ENCODE measurements at regions not wholly inside any gene's neighbourhood (a gene's known extent, or its start where the extent isn't known, plus 50 kb on each side); places are given as distances from the start of the nearest gene placed in this dataset.
"Not testable (repeated sequence)": the region's sequence is repeated elsewhere in the genome, so short reads cannot be mapped to it uniquely, and the experiment has no call there.

DNA sequence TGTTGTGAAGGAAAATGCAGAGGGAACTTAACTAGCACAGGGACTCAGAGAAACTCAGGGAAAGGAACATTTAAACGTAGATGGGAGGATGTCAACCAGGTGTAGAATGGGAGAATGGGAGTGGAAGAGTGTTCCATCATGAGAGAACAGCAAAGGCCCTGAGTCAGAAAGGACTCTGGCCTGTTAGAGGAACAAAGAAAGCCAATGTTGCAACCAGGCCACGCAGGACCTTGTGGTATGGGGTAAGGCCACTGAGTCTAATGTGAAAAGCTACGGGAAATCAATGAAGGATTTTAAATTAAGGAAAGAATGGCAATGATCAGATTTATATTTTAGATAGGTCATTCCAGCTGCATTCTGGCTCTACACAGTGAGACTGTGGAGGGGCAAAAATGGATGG lies 163.9 kb upstream of the NBPF9 start:
- not testable (repeated sequence) for H3K9me3 Mint-ChIP-seq; ATAC-seq (ENCODE audit: low read depth)

DNA sequence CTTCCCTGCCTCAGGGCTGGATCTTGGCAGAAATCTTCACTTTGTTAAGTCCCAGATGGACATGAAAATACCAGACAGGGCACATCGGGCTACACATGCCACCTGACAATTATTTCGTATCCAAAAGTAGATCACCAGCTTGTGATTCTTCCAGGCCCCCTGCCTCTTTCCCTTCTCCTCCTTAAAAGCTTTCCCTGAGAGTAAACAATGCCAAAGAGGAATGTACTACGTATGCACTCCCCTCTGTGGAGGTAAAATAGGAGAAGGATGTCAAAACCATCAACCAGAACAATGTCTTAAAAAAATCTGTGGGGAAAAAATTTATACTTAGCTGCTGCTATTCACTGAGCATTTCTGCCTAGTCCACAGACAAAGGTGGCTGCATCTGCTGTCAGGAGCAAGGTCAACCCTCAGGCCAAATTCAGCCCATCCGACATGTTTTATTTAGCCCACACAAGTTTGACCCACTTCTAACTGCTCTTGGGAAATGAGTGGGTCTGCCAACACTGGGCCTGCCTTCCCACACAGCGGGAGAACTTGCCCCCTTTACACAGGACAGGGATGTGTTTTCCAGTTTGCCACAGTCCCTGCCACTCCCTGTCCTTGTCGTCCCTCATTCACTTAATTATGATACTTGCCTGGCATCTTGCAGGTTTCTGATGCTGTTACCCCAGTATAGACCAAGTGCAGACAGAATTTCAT lies 165.8 kb upstream of the NBPF9 start:
- H3K27ac Mint-ChIP-seq; DNase-seq; H3K9me3 Mint-ChIP-seq; H3K4me3 Mint-ChIP-seq; CTCF ChIA-PET; H3K27me3 Mint-ChIP-seq; H3K4me1 Mint-ChIP-seq; H3K36me3 Mint-ChIP-seq (ENCODE audit: low read depth); ATAC-seq (ENCODE audit: low read depth); intact Hi-C loops (cut with micrococcal nuclease); POLR2A ChIA-PET: not testable (repeated sequence)

More for the DNA sequence above, 163.9 kb upstream of the NBPF9 start:
- intact Hi-C loops (cut with micrococcal nuclease); CTCF ChIA-PET; H3K27ac Mint-ChIP-seq; POLR2A ChIA-PET; H3K36me3 Mint-ChIP-seq (ENCODE audit: low read depth); DNase-seq; H3K27me3 Mint-ChIP-seq; H3K4me1 Mint-ChIP-seq; H3K4me3 Mint-ChIP-seq: not testable (repeated sequence)

DNA sequence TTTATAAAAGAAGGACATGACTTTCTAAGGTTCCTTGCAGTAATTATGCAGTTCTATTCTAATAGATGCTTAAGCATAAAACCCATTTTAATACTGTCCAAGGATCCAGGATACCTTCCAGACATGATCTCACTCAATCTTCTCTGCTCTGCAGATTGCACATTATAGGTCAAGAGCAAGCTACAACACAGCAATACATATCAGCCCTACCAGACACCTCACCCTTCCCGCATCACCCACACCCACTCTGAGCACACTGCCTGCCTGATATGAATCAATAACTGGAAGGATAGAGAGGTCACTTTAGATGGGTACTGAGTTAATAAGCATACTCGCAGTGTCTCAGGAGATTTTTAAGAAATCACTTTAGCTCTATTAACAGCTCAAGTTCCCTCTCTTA lies 166.5 kb upstream of the NBPF9 start:
- not testable (repeated sequence) for H3K27ac Mint-ChIP-seq, H3K27me3 Mint-ChIP-seq

DNA sequence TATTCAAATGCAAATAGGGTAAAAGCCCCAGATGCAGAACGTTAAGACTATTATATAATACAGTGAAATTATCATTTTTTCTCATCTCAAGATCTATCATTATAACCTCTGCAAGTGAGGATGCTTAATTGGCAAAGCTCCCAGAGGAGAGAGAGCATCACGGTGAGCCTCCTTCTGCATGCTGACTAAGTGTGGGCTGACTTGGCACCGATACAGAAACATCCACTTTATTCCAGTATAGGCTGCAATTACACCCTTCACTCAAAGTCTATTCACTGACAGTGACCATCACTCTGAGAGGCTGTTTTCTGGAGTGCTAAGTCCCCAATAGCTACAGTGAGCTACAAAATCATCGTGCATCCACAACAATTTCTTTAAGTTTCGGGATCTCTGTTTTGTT lies 171.1 kb upstream of the NBPF9 start:
- POLR2A ChIA-PET; intact Hi-C loops (cut with micrococcal nuclease); H3K4me1 Mint-ChIP-seq; H3K9me3 Mint-ChIP-seq; H3K36me3 Mint-ChIP-seq (ENCODE audit: low read depth); H3K27ac Mint-ChIP-seq; DNase-seq; ATAC-seq (ENCODE audit: low read depth); H3K4me3 Mint-ChIP-seq; H3K27me3 Mint-ChIP-seq; CTCF ChIA-PET: not testable (repeated sequence)

More for the DNA sequence above, 166.5 kb upstream of the NBPF9 start:
- H3K9me3 Mint-ChIP-seq; DNase-seq; POLR2A ChIA-PET; H3K4me1 Mint-ChIP-seq; ATAC-seq (ENCODE audit: low read depth); H3K36me3 Mint-ChIP-seq (ENCODE audit: low read depth); CTCF ChIA-PET; intact Hi-C loops (cut with micrococcal nuclease); H3K4me3 Mint-ChIP-seq: not testable (repeated sequence)

DNA sequence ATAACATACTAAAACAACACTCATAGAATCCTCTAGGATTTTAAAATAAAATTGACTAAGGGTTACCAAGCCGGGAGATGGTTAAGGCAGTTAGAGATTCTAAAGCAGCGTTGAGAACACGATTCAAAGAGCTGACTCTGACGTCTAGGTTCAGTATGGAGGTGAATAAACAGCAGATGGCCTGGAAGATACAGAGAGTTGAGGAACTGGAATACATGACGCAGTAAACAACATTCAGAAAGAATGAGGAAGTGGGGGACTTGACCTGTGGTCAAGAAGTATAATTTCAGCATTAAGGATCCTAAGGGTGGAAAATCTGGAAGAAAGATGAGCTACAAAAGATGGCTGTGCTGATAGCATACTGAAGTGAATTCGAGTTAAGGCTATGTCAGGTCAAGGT lies 172.5 kb upstream of the NBPF9 start:
- H3K9me3 Mint-ChIP-seq; POLR2A ChIA-PET; H3K4me1 Mint-ChIP-seq; DNase-seq; H3K27ac Mint-ChIP-seq; CTCF ChIA-PET; H3K36me3 Mint-ChIP-seq (ENCODE audit: low read depth); intact Hi-C loops (cut with micrococcal nuclease); ATAC-seq (ENCODE audit: low read depth); H3K4me3 Mint-ChIP-seq; H3K27me3 Mint-ChIP-seq: not testable (repeated sequence)

DNA sequence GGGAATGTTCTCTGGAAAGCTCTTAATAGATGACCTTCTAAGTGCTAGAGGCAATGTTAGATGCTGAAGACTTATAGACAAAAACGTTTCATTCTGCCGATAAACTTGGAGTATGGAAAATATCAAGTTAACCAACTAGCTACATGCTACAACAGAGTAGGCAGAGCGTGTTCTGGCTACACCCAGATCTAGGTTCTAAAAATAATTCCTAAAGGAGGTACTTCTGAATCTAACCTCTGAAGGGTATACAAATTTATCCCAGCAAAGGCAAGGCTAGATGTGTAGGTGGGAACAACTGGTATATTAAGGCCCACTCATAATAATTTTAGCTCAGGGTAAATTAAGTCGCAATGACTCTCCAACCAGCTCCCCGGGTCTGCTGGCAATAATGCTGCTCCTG lies 173.1 kb upstream of the NBPF9 start:
- DNase-seq; H3K27ac Mint-ChIP-seq; intact Hi-C loops (cut with micrococcal nuclease); H3K4me3 Mint-ChIP-seq; H3K9me3 Mint-ChIP-seq; H3K36me3 Mint-ChIP-seq (ENCODE audit: low read depth); POLR2A ChIA-PET; CTCF ChIA-PET; H3K4me1 Mint-ChIP-seq; ATAC-seq (ENCODE audit: low read depth); H3K27me3 Mint-ChIP-seq: not testable (repeated sequence)

DNA sequence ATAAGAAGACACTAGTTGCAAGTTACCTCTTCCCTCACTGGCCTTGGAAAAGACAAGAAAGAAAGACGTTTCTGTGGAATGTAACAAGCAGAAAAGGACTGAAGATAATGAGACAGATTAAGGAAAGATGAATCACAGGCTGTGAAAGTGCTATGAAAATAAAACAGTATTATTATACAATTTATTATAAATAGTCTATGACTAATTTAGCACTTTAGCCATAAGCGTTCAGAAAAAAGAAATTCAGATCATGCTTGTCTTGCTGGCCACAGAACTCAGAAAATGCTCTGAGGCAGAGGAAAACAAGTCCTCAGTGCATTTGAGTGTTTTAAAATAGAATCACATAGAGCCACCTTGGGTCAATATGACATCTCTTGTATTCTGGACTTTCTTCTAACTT lies 174.8 kb upstream of the NBPF9 start:
- DNase-seq; H3K36me3 Mint-ChIP-seq (ENCODE audit: low read depth); H3K4me3 Mint-ChIP-seq; H3K9me3 Mint-ChIP-seq; H3K27ac Mint-ChIP-seq; POLR2A ChIA-PET; intact Hi-C loops (cut with micrococcal nuclease); H3K27me3 Mint-ChIP-seq; CTCF ChIA-PET; H3K4me1 Mint-ChIP-seq; ATAC-seq (ENCODE audit: low read depth): not testable (repeated sequence)

DNA sequence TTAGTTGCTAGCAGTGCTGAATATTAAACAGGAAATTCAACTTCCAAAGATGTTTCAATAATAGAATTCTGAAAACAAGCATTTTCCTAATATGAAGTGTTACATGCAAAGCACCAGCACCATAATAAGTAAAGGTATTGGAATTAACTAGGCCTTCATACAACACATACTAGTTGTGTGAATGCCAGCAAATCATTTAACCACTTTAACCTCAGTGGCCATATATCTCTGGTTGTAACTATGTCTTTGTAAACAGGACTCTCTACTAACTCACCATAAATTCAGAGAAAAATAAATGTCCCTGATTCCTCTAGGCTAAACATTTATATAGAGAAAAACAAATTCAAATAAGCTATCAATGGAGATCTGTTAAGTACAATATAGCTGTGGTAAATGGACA lies 175.7 kb upstream of the NBPF9 start:
- H3K4me3 Mint-ChIP-seq; H3K27me3 Mint-ChIP-seq; POLR2A ChIA-PET; CTCF ChIA-PET; intact Hi-C loops (cut with micrococcal nuclease); H3K4me1 Mint-ChIP-seq; DNase-seq; H3K9me3 Mint-ChIP-seq; H3K36me3 Mint-ChIP-seq (ENCODE audit: low read depth); ATAC-seq (ENCODE audit: low read depth); H3K27ac Mint-ChIP-seq: not testable (repeated sequence)

DNA sequence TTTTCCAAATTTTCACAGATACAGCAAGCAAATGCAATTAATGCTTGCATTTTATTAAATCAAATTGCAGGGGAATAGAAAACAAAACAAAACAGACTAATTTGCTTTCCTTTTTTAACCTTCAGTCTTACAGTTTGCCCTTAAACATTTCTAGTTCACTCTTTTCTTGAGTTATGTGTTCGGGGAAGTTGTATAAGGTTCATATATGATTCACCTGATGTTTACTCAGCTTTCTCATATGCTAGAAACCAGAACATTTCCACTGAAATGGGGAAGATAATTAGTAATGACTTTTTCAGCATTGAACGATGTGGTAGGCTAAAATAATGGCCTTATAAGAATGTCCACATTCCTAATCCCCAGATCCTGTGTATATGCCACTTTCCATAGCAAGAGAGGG lies 176.2 kb upstream of the NBPF9 start:
- H3K27me3 Mint-ChIP-seq; H3K4me1 Mint-ChIP-seq; POLR2A ChIA-PET; ATAC-seq (ENCODE audit: low read depth); intact Hi-C loops (cut with micrococcal nuclease); H3K27ac Mint-ChIP-seq; DNase-seq; H3K9me3 Mint-ChIP-seq; H3K36me3 Mint-ChIP-seq (ENCODE audit: low read depth); CTCF ChIA-PET; H3K4me3 Mint-ChIP-seq: not testable (repeated sequence)

DNA sequence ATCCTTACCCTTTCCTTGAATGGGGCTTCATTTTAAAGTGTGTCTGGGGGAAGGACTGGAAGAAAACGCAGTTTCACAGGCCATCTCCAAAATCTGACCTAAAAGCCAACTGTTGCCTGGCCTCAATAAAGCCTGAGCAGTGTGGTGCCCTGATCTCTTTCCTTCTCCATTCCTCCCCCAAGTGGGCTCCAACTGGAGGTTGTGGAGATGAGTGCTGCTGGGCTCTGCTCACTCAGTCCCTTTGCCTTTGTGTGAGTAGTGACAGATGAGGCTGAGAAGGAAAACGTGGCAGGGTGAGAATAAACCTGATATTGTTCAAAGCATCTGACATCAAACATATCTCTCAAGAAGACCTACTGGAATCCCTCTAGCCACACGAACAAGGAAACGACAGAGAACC lies 181.4 kb upstream of the NBPF9 start:
- H3K4me1 Mint-ChIP-seq: not testable (repeated sequence)

DNA sequence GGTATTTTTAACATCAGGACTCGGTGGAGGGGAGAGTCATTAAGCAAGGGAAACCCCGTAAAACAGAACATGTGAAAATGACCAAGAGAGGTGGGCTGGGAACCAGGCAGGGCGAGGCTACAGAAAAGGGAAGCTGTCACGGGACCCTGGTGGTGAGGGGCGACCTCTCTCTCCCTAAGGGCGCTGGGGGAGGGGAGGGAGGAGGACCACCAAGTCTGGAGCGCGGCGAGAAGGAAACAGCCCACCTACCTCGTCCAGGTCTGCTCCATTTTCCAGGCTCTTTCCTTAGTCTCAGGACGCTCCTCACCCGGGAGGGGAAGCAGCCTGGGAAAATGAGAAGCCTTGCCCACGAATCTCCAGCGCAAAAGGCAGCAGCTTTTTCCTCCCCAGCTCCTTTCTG lies 181.9 kb upstream of the NBPF9 start:
- H3K4me3 Mint-ChIP-seq; H3K4me1 Mint-ChIP-seq; CTCF ChIA-PET; H3K27ac Mint-ChIP-seq; DNase-seq; H3K36me3 Mint-ChIP-seq (ENCODE audit: low read depth); intact Hi-C loops (cut with micrococcal nuclease); H3K27me3 Mint-ChIP-seq; POLR2A ChIA-PET; H3K9me3 Mint-ChIP-seq: not testable (repeated sequence)
- ATAC-seq (ENCODE audit: low read depth): peak; percentile 15

More for the DNA sequence above, 181.4 kb upstream of the NBPF9 start:
- H3K4me3 Mint-ChIP-seq; DNase-seq; H3K27ac Mint-ChIP-seq; ATAC-seq (ENCODE audit: low read depth); CTCF ChIA-PET; H3K9me3 Mint-ChIP-seq; POLR2A ChIA-PET; H3K27me3 Mint-ChIP-seq; intact Hi-C loops (cut with micrococcal nuclease); H3K36me3 Mint-ChIP-seq (ENCODE audit: low read depth): not testable (repeated sequence)

DNA sequence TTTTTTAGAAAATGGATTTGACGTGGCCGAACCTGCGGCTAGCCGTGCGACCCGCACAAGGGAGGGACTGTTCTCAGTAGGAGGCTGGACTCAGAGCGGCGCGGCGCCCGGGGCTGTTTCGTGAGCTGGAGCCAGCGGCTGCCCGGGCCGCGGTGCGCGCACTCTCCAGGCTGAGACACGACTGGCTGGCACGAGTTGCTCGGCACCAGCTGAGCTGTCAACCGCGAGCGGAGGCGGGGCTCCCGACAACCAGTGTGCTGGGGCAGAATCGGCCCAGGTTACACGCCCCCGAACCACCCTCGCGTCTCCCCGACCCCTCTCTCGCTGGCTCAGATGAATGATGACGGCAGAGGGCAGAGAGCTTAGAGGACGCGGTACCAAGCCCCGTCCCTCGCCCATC lies 182.3 kb upstream of the NBPF9 start:
- ATAC-seq (ENCODE audit: low read depth): peak; percentile 97

DNA sequence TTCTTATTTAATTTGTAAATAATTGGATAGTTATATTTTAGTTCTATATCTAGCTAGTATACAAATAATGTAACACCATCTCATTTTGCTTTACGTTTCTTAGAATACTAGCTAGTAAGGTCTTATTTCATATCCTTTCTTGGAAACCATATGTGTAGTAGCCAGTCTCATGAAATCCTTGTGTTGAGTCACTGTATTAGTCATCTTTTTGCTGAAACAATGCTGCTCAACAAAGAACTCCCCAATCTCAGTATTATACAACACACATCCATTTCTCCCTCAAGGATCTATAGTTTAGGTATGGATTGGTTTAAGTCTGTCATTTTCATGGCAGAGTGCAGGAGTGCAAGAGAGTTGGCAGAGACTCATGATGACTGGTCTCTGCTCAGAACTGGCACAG lies 185.2 kb upstream of the NBPF9 start:
- DNase-seq; CTCF ChIA-PET; POLR2A ChIA-PET; H3K4me1 Mint-ChIP-seq; H3K4me3 Mint-ChIP-seq; H3K27me3 Mint-ChIP-seq; ATAC-seq (ENCODE audit: low read depth); H3K27ac Mint-ChIP-seq; intact Hi-C loops (cut with micrococcal nuclease); H3K9me3 Mint-ChIP-seq; H3K36me3 Mint-ChIP-seq (ENCODE audit: low read depth): not testable (repeated sequence)

More for the DNA sequence above, 182.3 kb upstream of the NBPF9 start:
- POLR2A ChIA-PET; H3K27ac Mint-ChIP-seq; intact Hi-C loops (cut with micrococcal nuclease); H3K9me3 Mint-ChIP-seq; H3K36me3 Mint-ChIP-seq (ENCODE audit: low read depth); H3K27me3 Mint-ChIP-seq; H3K4me1 Mint-ChIP-seq; CTCF ChIA-PET: not testable (repeated sequence)
- H3K4me3 Mint-ChIP-seq: peak overlapping the region; percentile 80
- peak; percentile 21 for DNase-seq

Data from activated B cell treated with CpG ODN at 0.5 μM for 24 hours (primary cell).